WI38 (cell line): ENCODE measurements at regions not wholly inside any gene's neighbourhood (a gene's known extent, or its start where the extent isn't known, plus 50 kb on each side); places are given as distances from the start of the nearest gene placed in this dataset.

Experiments
- H3K4me3 ChIP-seq: 2 replicates; pipeline ENCODE4 v1.5.1; 2011; ENCODE audit warnings: low read depth, mild to moderate bottlenecking, control low read depth, low read length
- CTCF ChIP-seq: IDR thresholded peaks from 2 replicates; pipeline ENCODE4 v1.5.1; 2012; ENCODE audit warnings: low read depth, mild to moderate bottlenecking, control low read depth, low read length

GRCh38 chr9:108163321-108164005 is 673.9 kb upstream of the KLF4 start:
- no peak for TF ChIP-seq CTCF
- no peak overlapping the region for H3K4me3 ChIP-seq

- TF ChIP-seq CTCF, result no peak
Observed at GRCh38 chr9:108162664-108163063, 673.1 kb upstream of the KLF4 start.

GRCh38 chr9:108161503-108161902 is 671.9 kb upstream of the KLF4 start:
- H3K4me3 ChIP-seq, result no peak overlapping the region
- no peak for TF ChIP-seq CTCF

More at GRCh38 chr9:108162664-108163063, 673.1 kb upstream of the KLF4 start:
- H3K4me3 ChIP-seq, result no peak overlapping the region

GRCh38 chr9:108160706-108161355 is 671.3 kb upstream of the KLF4 start:
- TF ChIP-seq CTCF, result no peak
- H3K4me3 ChIP-seq, result no peak overlapping the region

GRCh38 chr9:108160039-108160438 is 670.5 kb upstream of the KLF4 start:
- no peak for TF ChIP-seq CTCF
- no peak overlapping the region for H3K4me3 ChIP-seq

- TF ChIP-seq CTCF, result no peak
- no peak overlapping the region for H3K4me3 ChIP-seq
Observed at GRCh38 chr9:108158236-108158995, 668.8 kb upstream of the KLF4 start.
